Right atrium auricular region (tissue), 2 donors: ENCODE measurements at regions not wholly inside any gene's neighbourhood (a gene's known extent, or its start where the extent isn't known, plus 50 kb on each side); places are given as distances from the start of the nearest gene placed in this dataset.

Experiments used
- DNase-seq: peaks from one replicate; pipeline ENCODE4 v3.0.0-alpha.2; 2019; ENCODE audit warnings: low spot score
- H3K27ac ChIP-seq, 2 donors: fragments of 200-600 bp; sonication (generic); 1 replicate in 1 of 2; 2 replicates in 1 of 2; pipeline ENCODE4 v1.5.1; 2016 to 2019
- H3K27me3 ChIP-seq, 2 donors: fragments of 200-600 bp; sonication (generic); one replicate each; pipeline versions ENCODE4 v1.5.1 to v1.6.0; 2017 to 2019
- H3K36me3 ChIP-seq: fragments of 200-600 bp; sonication (generic); one replicate; pipeline ENCODE4 v1.5.1; 2016
- H3K4me1 ChIP-seq, 2 donors: fragments of 200-600 bp; sonication (generic); one replicate each; pipeline versions ENCODE4 v1.5.1 to v1.6.0; 2017 to 2019
- H3K4me3 ChIP-seq, 2 donors: fragments of 200-600 bp; sonication (generic); 1 replicate in 1 of 2; 2 replicates in 1 of 2; pipeline ENCODE4 v1.5.1; 2017 to 2019; ENCODE audit warnings: mild to moderate bottlenecking in 1 of 2, moderate library complexity in 1 of 2
- H3K9me3 ChIP-seq, 2 donors: fragments of 200-600 bp; sonication (generic); one replicate each; pipeline ENCODE4 v1.5.1; 2019
- CTCF ChIP-seq, 2 donors: fragments of 200-600 bp; sonication (generic); IDR thresholded peaks; one replicate each; pipeline ENCODE4 v1.5.1; 2019; ENCODE audit warnings: antibody characterized with exemption in 2 of 2

- Histone ChIP-seq H3K4me1 (no peaks in the 10 kb centered on the region), H3K9me3 (no peaks in the 10 kb centered on the region), H3K27ac (no peak overlapping the region), H3K4me3 (no peak overlapping the region), H3K36me3 (no peaks in the 10 kb centered on the region), H3K27me3 (no peaks in the 10 kb centered on the region)
- TF ChIP-seq CTCF (IDR thresholded peaks at IDR 0.05) = no peak
- DNase-seq = no peak
These were observed 487.8 kb downstream of the PCDH17 start for GRCh38 chr13:58119351-58119750.

GRCh38 chr13:58119804-58120203, 488.3 kb downstream of the PCDH17 start:
- H3K27ac ChIP-seq = no peak overlapping the region
- no peaks in the 10 kb centered on the region for H3K4me1 ChIP-seq
- H3K9me3 ChIP-seq = no peaks in the 10 kb centered on the region
- TF ChIP-seq CTCF (IDR thresholded peaks at IDR 0.05) = no peak
- no peak for DNase-seq
- no peak overlapping the region for H3K4me3 ChIP-seq
- H3K27me3 ChIP-seq = no peaks in the 10 kb centered on the region
- no peaks in the 10 kb centered on the region for H3K36me3 ChIP-seq

GRCh38 chr13:58126496-58126895, 495.0 kb downstream of the PCDH17 start:
- H3K4me1 ChIP-seq = no peaks in the 10 kb centered on the region
- no peaks in the 10 kb centered on the region for H3K27me3 ChIP-seq
- H3K4me3 ChIP-seq = no peak overlapping the region
- H3K36me3 ChIP-seq = no peaks in the 10 kb centered on the region
- H3K9me3 ChIP-seq = peaks cover 0 to 9% of the 10 kb centered on the region in 2 donors
- H3K27ac ChIP-seq = no peak overlapping the region
- no peak for TF ChIP-seq CTCF (IDR thresholded peaks at IDR 0.05)
- no peak for DNase-seq

- Histone ChIP-seq H3K36me3 (no peaks in the 10 kb centered on the region), H3K4me1 (no peaks in the 10 kb centered on the region), H3K27me3 (no peaks in the 10 kb centered on the region), H3K4me3 (no peak overlapping the region), H3K9me3 (peaks cover 0 to 18% of the 10 kb centered on the region in 2 donors), H3K27ac (no peak overlapping the region)
- no peak for TF ChIP-seq CTCF (IDR thresholded peaks at IDR 0.05)
- DNase-seq = no peak
These were observed 502.5 kb downstream of the PCDH17 start for GRCh38 chr13:58134012-58134411.

GRCh38 chr13:58134525-58134924, 503.0 kb downstream of the PCDH17 start:
- H3K9me3 ChIP-seq = peaks cover 0 to 18% of the 10 kb centered on the region in 2 donors
- no peak for DNase-seq
- H3K27ac ChIP-seq = no peak overlapping the region
- no peaks in the 10 kb centered on the region for H3K4me1 ChIP-seq
- no peak for TF ChIP-seq CTCF (IDR thresholded peaks at IDR 0.05)
- H3K27me3 ChIP-seq = no peaks in the 10 kb centered on the region
- no peaks in the 10 kb centered on the region for H3K36me3 ChIP-seq
- H3K4me3 ChIP-seq = no peak overlapping the region

GRCh38 chr13:58142952-58143351, 511.4 kb downstream of the PCDH17 start:
- no peak for TF ChIP-seq CTCF (IDR thresholded peaks at IDR 0.05)
- no peaks in the 10 kb centered on the region for H3K9me3 ChIP-seq
- H3K36me3 ChIP-seq = no peaks in the 10 kb centered on the region
- H3K4me3 ChIP-seq = no peak overlapping the region
- no peaks in the 10 kb centered on the region for H3K4me1 ChIP-seq
- no peak overlapping the region for H3K27ac ChIP-seq
- H3K27me3 ChIP-seq = no peaks in the 10 kb centered on the region
- no peak for DNase-seq
